Smooth muscle cell (in vitro differentiated cells): ENCODE measurements at regions not wholly inside any gene's neighbourhood (a gene's known extent, or its start where the extent isn't known, plus 50 kb on each side); places are given as distances from the start of the nearest gene placed in this dataset.

Experiments
- DNase-seq: peaks from one replicate; lab custom pipeline; 2025; ENCODE audit not compliant: unreplicated experiment; lab: John Stamatoyannopoulos, UW
- H2AFZ ChIP-seq: fragments of 200-600 bp; sonication (generic); 2 replicates; pipeline ENCODE4 v1.6.0; 2016; ENCODE audit warnings: antibody characterized with exemption, low read depth, mild to moderate bottlenecking
- H3F3A ChIP-seq: fragments of 200-600 bp; sonication (generic); 2 replicates; pipeline ENCODE4 v1.6.0; 2017; ENCODE audit warnings: antibody characterized with exemption, low read depth
- H3K27ac ChIP-seq: fragments of 200-600 bp; sonication (generic); 2 replicates; pipeline ENCODE4 v1.5.1; 2016; ENCODE audit warnings: low read depth, mild to moderate bottlenecking
- H3K27me3 ChIP-seq: fragments of 200-600 bp; sonication (generic); 2 replicates; pipeline ENCODE4 v1.6.1; 2016; ENCODE audit warnings: low read depth, mild to moderate bottlenecking
- H3K36me3 ChIP-seq: fragments of 200-600 bp; sonication (generic); 2 replicates; pipeline ENCODE4 v1.5.1; 2016; ENCODE audit warnings: low read depth
- H3K4me1 ChIP-seq: fragments of 200-600 bp; sonication (generic); 2 replicates; pipeline ENCODE4 v1.5.1; 2016; ENCODE audit warnings: low read depth
- H3K4me2 ChIP-seq: fragments of 200-600 bp; sonication (generic); 2 replicates; pipeline ENCODE4 v1.6.0; 2016; ENCODE audit warnings: mild to moderate bottlenecking
- H3K4me3 ChIP-seq: fragments of 200-600 bp; sonication (generic); 2 replicates; pipeline ENCODE4 v1.5.1; 2016; ENCODE audit warnings: mild to moderate bottlenecking
- H3K79me2 ChIP-seq: fragments of 200-600 bp; sonication (generic); 2 replicates; pipeline ENCODE4 v1.6.0; 2016; ENCODE audit warnings: low read depth, mild to moderate bottlenecking
- H3K9ac ChIP-seq: fragments of 200-600 bp; sonication (generic); 2 replicates; pipeline ENCODE4 v1.6.0; 2016; ENCODE audit warnings: low read depth
- H3K9me3 ChIP-seq: fragments of 200-600 bp; sonication (generic); replicated peaks from 2 replicates; pipeline ENCODE4 v1.5.1; 2016; ENCODE audit warnings: low read depth
- H4K20me1 ChIP-seq: fragments of 200-600 bp; sonication (generic); 2 replicates; pipeline ENCODE4 v1.6.0; 2016; ENCODE audit warnings: low read depth
- CTCF ChIP-seq: fragments of 200-600 bp; sonication (generic); IDR thresholded peaks from 2 replicates; pipeline ENCODE4 v1.5.1; 2017; ENCODE audit warnings: borderline replicate concordance, mild to moderate bottlenecking, antibody characterized with exemption; ENCODE audit not compliant: insufficient read depth, poor library complexity, severe bottlenecking
- WGBS: methylation state at CpG from one replicate; pipeline ENCODE4 v1.1.7; 2016; ENCODE audit warnings: low lambda C conversion rate; 5-methylcytosine and 5-hydroxymethylcytosine counted together

GRCh38 chr15:62544446-62544845 is 379.4 kb upstream of the C2CD4B start:
- H3K9ac ChIP-seq: no peak overlapping the region
- H3F3A ChIP-seq: peaks cover 11% of the 10 kb centered on the region
- peak overlapping the region; percentile 65 for H3K27ac ChIP-seq
- no peak for DNase-seq
- H3K4me3 ChIP-seq: no peak overlapping the region
- H4K20me1 ChIP-seq: no peaks in the 10 kb centered on the region
- H3K36me3 ChIP-seq: no peaks in the 10 kb centered on the region
- H3K4me1 ChIP-seq: no peaks in the 10 kb centered on the region
- WGBS: 47% methylated on average over 3 of the region's 3 CpGs
- H3K27me3 ChIP-seq: no peaks in the 10 kb centered on the region
- no peak for TF ChIP-seq CTCF
- peak overlapping the region; percentile 45 for H3K4me2 ChIP-seq
- H3K79me2 ChIP-seq: peaks cover 8% of the 10 kb centered on the region
- H2AFZ ChIP-seq: no peak overlapping the region
- no peaks in the 10 kb centered on the region for H3K9me3 ChIP-seq

- Histone ChIP-seq H3K4me3 (no peak overlapping the region), H4K20me1 (no peaks in the 10 kb centered on the region), H3F3A (peaks cover 11% of the 10 kb centered on the region), H3K79me2 (peaks cover 8% of the 10 kb centered on the region), H2AFZ (no peak overlapping the region), H3K27ac (no peak overlapping the region), H3K9me3 (no peaks in the 10 kb centered on the region), H3K4me2 (no peak overlapping the region), H3K36me3 (no peaks in the 10 kb centered on the region), H3K27me3 (no peaks in the 10 kb centered on the region), H3K9ac (no peak overlapping the region), H3K4me1 (no peaks in the 10 kb centered on the region)
- DNase-seq: no peak
- no peak for TF ChIP-seq CTCF
- WGBS: 94% methylated on average over 4 of the region's 4 CpGs
Measured at GRCh38 chr15:62545467-62546227, 380.6 kb upstream of the C2CD4B start.

GRCh38 chr15:62546628-62547027 is 381.5 kb upstream of the C2CD4B start:
- H3K4me1 ChIP-seq: no peaks in the 10 kb centered on the region
- no peak overlapping the region for H3K27ac ChIP-seq
- H3K36me3 ChIP-seq: no peaks in the 10 kb centered on the region
- H3F3A ChIP-seq: peaks cover 11% of the 10 kb centered on the region
- peaks cover 8% of the 10 kb centered on the region for H3K79me2 ChIP-seq
- H3K9ac ChIP-seq: no peak overlapping the region
- no peak overlapping the region for H3K4me3 ChIP-seq
- 75% methylated on average over 4 of the region's 4 CpGs for WGBS
- no peaks in the 10 kb centered on the region for H3K27me3 ChIP-seq
- no peaks in the 10 kb centered on the region for H3K9me3 ChIP-seq
- H3K4me2 ChIP-seq: no peak overlapping the region
- H2AFZ ChIP-seq: no peak overlapping the region
- no peaks in the 10 kb centered on the region for H4K20me1 ChIP-seq
- no peak for DNase-seq
- TF ChIP-seq CTCF: no peak

- Histone ChIP-seq H3K36me3 (no peaks in the 10 kb centered on the region), H3K27ac (no peak overlapping the region), H3K4me2 (peak overlapping the region; percentile 20), H3K9ac (no peak overlapping the region), H3K9me3 (no peaks in the 10 kb centered on the region), H3F3A (peaks cover 11% of the 10 kb centered on the region), H4K20me1 (no peaks in the 10 kb centered on the region), H3K4me3 (no peak overlapping the region), H3K27me3 (no peaks in the 10 kb centered on the region), H3K4me1 (no peaks in the 10 kb centered on the region), H3K79me2 (peaks cover 8% of the 10 kb centered on the region), H2AFZ (no peak overlapping the region)
- WGBS: 90% methylated on average over 3 of the region's 3 CpGs
- no peak for DNase-seq
- TF ChIP-seq CTCF: no peak
Measured at GRCh38 chr15:62547584-62547983, 382.5 kb upstream of the C2CD4B start.
